ENCODE measurements at regions not wholly inside any gene's neighbourhood (a gene's known extent, or its start where the extent isn't known, plus 50 kb on each side); places are given as distances from the start of the nearest gene placed in this dataset.

GRCh38 chr5:6184481-6184880 lies 193.9 kb downstream of the MED10 start:
- CTCF ChIA-PET, result no interaction called here
- DNase-seq (ENCODE audit: low read depth, low spot score) (no peak), FAIRE-seq (no peak)
- Histone ChIP-seq H2AFZ (ENCODE audit: low read depth, low read length) (no peak overlapping the region), H3K36me3 (ENCODE audit: control insufficient read depth in 2 of 2, extremely low read depth in 1 of 2, insufficient read depth in 2 of 2, low read length in 2 of 2) (no peaks in the 10 kb centered on the region), H3K27me3 (ENCODE audit: control insufficient read depth in 2 of 2, insufficient read depth in 2 of 2, low read length in 2 of 2) (no peaks in the 10 kb centered on the region), H3K4me1 (ENCODE audit: control insufficient read depth, extremely low read depth, insufficient read depth, low read length) (no peaks in the 10 kb centered on the region), H4K20me1 (replicated peaks; ENCODE audit: control insufficient read depth, extremely low read depth, insufficient read depth, low read length) (no peaks in the 10 kb centered on the region), H3K9ac (replicated peaks; ENCODE audit: extremely low read depth, insufficient read depth, low read length) (no peak overlapping the region), H3K9me3 (replicated peaks; ENCODE audit: control insufficient read depth, insufficient read depth, low read length) (peaks cover 3% of the 10 kb centered on the region), H3K4me3 (replicated peaks in 1 of 3; ENCODE audit: insufficient read depth in 1 of 3, low read depth in 1 of 3, low read length in 3 of 3) (no peak overlapping the region), H3K79me2 (ENCODE audit: control insufficient read depth, insufficient read depth, low read length) (no peaks in the 10 kb centered on the region), H3K27ac (ENCODE audit: insufficient read depth, low read depth, low read length) (no peak overlapping the region), H3K9me1 (replicated peaks; ENCODE audit: control insufficient read depth, extremely low read depth, insufficient read depth, low read length) (no peaks in the 10 kb centered on the region), H3K4me2 (ENCODE audit: insufficient read depth, low read length) (no peak overlapping the region)
- BruUV-seq (replicated peaks), result no TSS peak
- intact Hi-C loops (cut with micrococcal nuclease), result no loop called here
- POLR2A ChIA-PET, result no interaction called here
- TF ChIP-seq FOS (IDR thresholded peaks at IDR 0.05; ENCODE audit: borderline replicate concordance, insufficient read depth, low read length) (no peak), MYC (IDR thresholded peaks at IDR 0.05; ENCODE audit: low read depth, low read length) (no peak), POLR2AphosphoS5 (IDR thresholded peaks at IDR 0.05; ENCODE audit: insufficient read depth, low read depth, low read length) (no peak), JUN (IDR thresholded peaks at IDR 0.05; ENCODE audit: borderline replicate concordance, insufficient read depth, insufficient read length, low read depth) (no peak), GATA2 (IDR thresholded peaks at IDR 0.05; ENCODE audit: insufficient read depth, insufficient read length, low read depth, low read length) (no peak), EZH2 (IDR thresholded peaks at IDR 0.05; ENCODE audit: borderline replicate concordance, low read depth, low read length, severe bottlenecking) (no peak), POLR2A (IDR thresholded peaks at IDR 0.05; ENCODE audit: low read depth, low read length) (no peak), CTCF (IDR thresholded peaks at IDR 0.05; ENCODE audit: extremely low read depth in 1 of 2, insufficient read depth in 1 of 2, low read depth in 1 of 2, low read length in 2 of 2) (no peak)
- TF ChIP-seq, protein P1, sequence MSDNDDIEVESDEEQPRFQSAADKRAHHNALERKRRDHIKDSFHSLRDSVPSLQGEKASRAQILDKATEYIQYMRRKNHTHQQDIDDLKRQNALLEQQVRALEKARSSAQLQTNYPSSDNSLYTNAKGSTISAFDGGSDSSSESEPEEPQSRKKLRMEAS (IDR thresholded peaks at IDR 0.05; ENCODE audit: insufficient read depth, insufficient read length), result no peak
- dilution Hi-C loops (cut with MboI; ENCODE audit: extremely low pct_ligation_motif_present, low sequenced_read_pairs), result no loop called here
